OCI-LY7 (cell line): ENCODE measurements at regions not wholly inside any gene's neighbourhood (a gene's known extent, or its start where the extent isn't known, plus 50 kb on each side); places are given as distances from the start of the nearest gene placed in this dataset.
A peak's percentile ranks its signal among the peaks of the same experiment; 100 is the strongest.

Source experiments
- EZH2phosphoT487 ChIP-seq: fragments of 200-600 bp; sonication (generic); IDR thresholded peaks from 2 replicates; pipeline ENCODE4 v1.6.1; 2018; ENCODE audit warnings: low read depth, borderline replicate concordance, mild to moderate bottlenecking, mixed run types, antibody characterized with exemption, low read length, moderate library complexity, mixed read lengths
- TF ChIP-seq, protein P1 (sequence below): fragments of 200-600 bp; sonication (generic); conservative IDR thresholded peaks from 2 replicates; pipeline ENCODE4 v1.5.1; 2014; ENCODE audit warnings: mild to moderate bottlenecking, antibody characterized with exemption, low read length, moderate library complexity, mixed read lengths

DNA sequence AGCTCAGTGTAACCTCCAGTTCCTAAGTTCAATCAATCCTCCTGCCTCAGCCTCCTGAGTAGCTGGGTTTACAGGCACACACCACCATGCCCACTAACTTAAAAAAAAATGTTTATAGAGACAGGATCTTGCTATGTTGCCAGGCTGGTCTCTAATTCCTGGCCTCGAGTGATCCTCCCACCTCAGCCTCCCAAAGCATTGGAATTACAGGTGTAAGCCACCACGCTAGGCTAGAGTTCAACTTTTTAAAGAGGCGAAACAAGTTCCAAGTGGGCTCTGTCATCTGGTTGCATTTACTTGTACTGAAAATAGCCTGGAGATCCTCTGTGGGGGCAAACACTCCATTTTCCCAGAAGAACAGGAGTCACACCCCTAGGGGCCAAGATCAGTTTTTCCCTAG lies 100.7 kb upstream of the RIPOR2 start:
- TF ChIP-seq, protein P1, sequence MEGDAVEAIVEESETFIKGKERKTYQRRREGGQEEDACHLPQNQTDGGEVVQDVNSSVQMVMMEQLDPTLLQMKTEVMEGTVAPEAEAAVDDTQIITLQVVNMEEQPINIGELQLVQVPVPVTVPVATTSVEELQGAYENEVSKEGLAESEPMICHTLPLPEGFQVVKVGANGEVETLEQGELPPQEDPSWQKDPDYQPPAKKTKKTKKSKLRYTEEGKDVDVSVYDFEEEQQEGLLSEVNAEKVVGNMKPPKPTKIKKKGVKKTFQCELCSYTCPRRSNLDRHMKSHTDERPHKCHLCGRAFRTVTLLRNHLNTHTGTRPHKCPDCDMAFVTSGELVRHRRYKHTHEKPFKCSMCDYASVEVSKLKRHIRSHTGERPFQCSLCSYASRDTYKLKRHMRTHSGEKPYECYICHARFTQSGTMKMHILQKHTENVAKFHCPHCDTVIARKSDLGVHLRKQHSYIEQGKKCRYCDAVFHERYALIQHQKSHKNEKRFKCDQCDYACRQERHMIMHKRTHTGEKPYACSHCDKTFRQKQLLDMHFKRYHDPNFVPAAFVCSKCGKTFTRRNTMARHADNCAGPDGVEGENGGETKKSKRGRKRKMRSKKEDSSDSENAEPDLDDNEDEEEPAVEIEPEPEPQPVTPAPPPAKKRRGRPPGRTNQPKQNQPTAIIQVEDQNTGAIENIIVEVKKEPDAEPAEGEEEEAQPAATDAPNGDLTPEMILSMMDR, result 0 out of 2 replicates have a peak, but pooled peaks have one; percentile 14
- TF ChIP-seq EZH2phosphoT487, result no peak
